K562 (cell line): ENCODE measurements at regions not wholly inside any gene's neighbourhood (a gene's known extent, or its start where the extent isn't known, plus 50 kb on each side); places are given as distances from the start of the nearest gene placed in this dataset.

Experiments used
- ATAC-seq: fragments of 200-7000 bp; cut with Tn5 transposase; 3 replicates; pipeline ENCODE4 v1.9.1; 2020; ENCODE audit warnings: moderate library complexity
- BruUV-seq: library from RNA; stranded (reverse); fragments of 400-500 nt; replicated peaks from 2 replicates; lab custom pipeline; 2021; lab: Mats Ljungman, UMichigan
- CTCF ChIA-PET: fragments of 300-600 bp; formaldehyde crosslinking; extraction: SDS; loops from one replicate; lab custom pipeline; 2021; ENCODE audit warnings: low intra/inter-chr PET ratio; lab: Yijun Ruan, JAX
- POLR2A ChIA-PET: fragments of 300-600, 350-650 bp; sonication (Branson Sonifier 250); formaldehyde crosslinking; extraction: SDS; loops from one replicate; lab custom pipeline; 2021; ENCODE audit warnings: antibody characterized with exemption, inconsistent platforms; lab: Yijun Ruan, JAX
- DNase-seq, 4 experiments: peaks; one replicate each; pipeline versions ENCODE4 v3.0.0 to v3.0.0-alpha.2; 2011 to 2018; ENCODE audit warnings: low spot score in 3 of 4, mixed read lengths in 3 of 4; ENCODE audit errors: extremely low read depth in 1 of 4
- FAIRE-seq: peaks from 2 replicates; lab custom pipeline; 2011; peaks lifted over from hg19 to GRCh38; lab: Jason Lieb, UNC
- H2AFZ ChIP-seq: 2 replicates; pipeline ENCODE4 v1.6.0; 2011; ENCODE audit warnings: low read depth, low read length, control low read depth, inconsistent platforms
- H3K27ac ChIP-seq: fragments of 200-600 bp; 3 replicates; pipeline ENCODE4 v1.8.0; 2011; ENCODE audit warnings: low read depth, mild to moderate bottlenecking, control low read depth, inconsistent platforms, low read length, moderate library complexity, mixed read lengths; ENCODE audit errors: extremely low read depth
- H3K27me3 ChIP-seq, 2 experiments: fragments of 300-600 bp in 1 of 2; 2 replicates in 1 of 2; 3 replicates in 1 of 2; pipeline versions ENCODE4 v1.6.0 to v1.8.0; 2011; ENCODE audit warnings: inconsistent platforms in 2 of 2, low read length in 2 of 2, mild to moderate bottlenecking in 1 of 2, mixed read lengths in 1 of 2, moderate library complexity in 1 of 2; ENCODE audit not compliant: control insufficient read depth in 2 of 2, insufficient read depth in 2 of 2
- H3K36me3 ChIP-seq: fragments of 300-600 bp; 3 replicates; pipeline ENCODE4 v1.8.0; 2011; ENCODE audit warnings: mild to moderate bottlenecking, low read length, inconsistent platforms; ENCODE audit not compliant: control insufficient read depth, insufficient read depth
- H3K4me1 ChIP-seq, 2 experiments: fragments of 200-600 bp in 1 of 2; replicated peaks in 1 of 2; 2 replicates in 1 of 2; 3 replicates in 1 of 2; pipeline versions ENCODE4 v1.5.1 to v1.8.0; 2011; ENCODE audit warnings: inconsistent platforms in 2 of 2, low read length in 2 of 2, mild to moderate bottlenecking in 1 of 2, mixed read lengths in 1 of 2, moderate library complexity in 1 of 2; ENCODE audit not compliant: control insufficient read depth in 2 of 2, insufficient read depth in 2 of 2
- H3K4me2 ChIP-seq: 2 replicates; pipeline ENCODE4 v1.6.1; 2011; ENCODE audit warnings: low read length, control low read depth, inconsistent platforms, mixed read lengths; ENCODE audit not compliant: insufficient read depth
- H3K4me3 ChIP-seq: fragments of 200-600 bp; sonication (generic), shearing (Covaris generic); 2 replicates; pipeline ENCODE4 v1.5.1; 2016; ENCODE audit warnings: control low read depth, inconsistent platforms
- H3K79me2 ChIP-seq: fragments of 200-600 bp; 3 replicates; pipeline ENCODE4 v1.8.0; 2011; ENCODE audit warnings: low read length, inconsistent platforms; ENCODE audit not compliant: control insufficient read depth, insufficient read depth
- H3K9ac ChIP-seq, 2 experiments: 2 replicates each; pipeline versions ENCODE4 v1.6.0 to v1.6.1; 2011; ENCODE audit warnings: low read depth in 2 of 2, low read length in 2 of 2, control low read depth in 1 of 2, inconsistent platforms in 1 of 2, mild to moderate bottlenecking in 1 of 2, mixed read lengths in 1 of 2; ENCODE audit not compliant: insufficient read depth in 1 of 2
- H3K9me1 ChIP-seq: one replicate; pipeline ENCODE4 v1.6.0; 2011; ENCODE audit warnings: inconsistent platforms, mild to moderate bottlenecking, low read length, moderate library complexity; ENCODE audit not compliant: control insufficient read depth, insufficient read depth
- H3K9me3 ChIP-seq: replicated peaks from 2 replicates; pipeline ENCODE4 v1.5.1; 2011; ENCODE audit warnings: low read depth, low read length, inconsistent platforms; ENCODE audit not compliant: control insufficient read depth, insufficient read depth
- H4K20me1 ChIP-seq: replicated peaks from 2 replicates; pipeline ENCODE4 v1.6.1; 2011; ENCODE audit warnings: low read length, inconsistent platforms, mixed read lengths; ENCODE audit not compliant: control insufficient read depth, insufficient read depth
- JUN ChIP-seq, 2 experiments: sonication (generic) in 1 of 2; formaldehyde crosslinking in 1 of 2; IDR thresholded peaks; 2 replicates each; pipeline versions ENCODE4 v1.6.1 to v1.8.0; 2012 to 2022; ENCODE audit warnings: borderline replicate concordance in 2 of 2, mild to moderate bottlenecking in 2 of 2, improper control_type of control experiment in 1 of 2, low read depth in 1 of 2, low read length in 1 of 2, missing genetic modification reagents in 1 of 2
- NCOA4 ChIP-seq: fragments of 450-650 bp; IDR thresholded peaks from 2 replicates; pipeline ENCODE4 v1.6.1; 2018; ENCODE audit warnings: mild to moderate bottlenecking; ENCODE audit not compliant: partially characterized antibody
- PTRF ChIP-seq: fragments of 450-650 bp; IDR thresholded peaks from 2 replicates; pipeline ENCODE4 v1.6.1; 2016; ENCODE audit warnings: mild to moderate bottlenecking, missing genetic modification characterization, missing compliant biosample characterization
- SMAD3 ChIP-seq: fragments of 450-650 bp; formaldehyde crosslinking; conservative IDR thresholded peaks from 2 replicates; pipeline ENCODE4 v1.4.0; 2020; ENCODE audit warnings: mild to moderate bottlenecking
- SMARCC2 ChIP-seq: fragments of 450-650 bp; IDR thresholded peaks from 2 replicates; pipeline ENCODE4 v1.6.1; 2017; ENCODE audit warnings: antibody characterized with exemption, moderate library complexity, mild to moderate bottlenecking, low read depth
- YBX1 ChIP-seq: fragments of 450-650 bp; IDR thresholded peaks from 2 replicates; pipeline ENCODE4 v1.7.1; 2016; ENCODE audit warnings: mild to moderate bottlenecking
- WGBS: fragments of 100-300 bp; shearing (Covaris generic); methylation state at CpG from one replicate; pipeline ENCODE4 v1.1.6; 2016; ENCODE audit warnings: low coverage, mixed read lengths; ENCODE audit not compliant: insufficient coverage; ENCODE audit errors: missing lambda C conversion rate; 5-methylcytosine and 5-hydroxymethylcytosine counted together
- in situ Hi-C: fragments of 300-500 bp; cut with MboI; formaldehyde crosslinking; loops from 4 replicates; pipeline ENCODE4 v1.15.0; 2018; ENCODE audit warnings: inconsistent platforms, mixed read lengths
- intact Hi-C: fragments of 100-400 bp; cut with micrococcal nuclease; formaldehyde crosslinking; loops from 2 replicates; pipeline ENCODE4 v1.14.2; 2022
- TF ChIP-seq, protein P1 (sequence below): fragments of 250-450 bp; sonication (Bioruptor Pico); IDR thresholded peaks from 2 replicates; pipeline ENCODE4 v1.9.0; 2021; ENCODE audit warnings: mild to moderate bottlenecking

- Histone ChIP-seq H3K27me3 (peaks cover 26 to 45% of the 10 kb centered on the region in 2 experiments), H3K4me2 (no peak overlapping the region), H4K20me1 (no peaks in the 10 kb centered on the region), H2AFZ (no peak overlapping the region), H3K27ac (no peak overlapping the region), H3K9me1 (no peaks in the 10 kb centered on the region), H3K4me1 (peaks cover 0 to 7% of the 10 kb centered on the region in 2 experiments; a peak in 1 of 5 replicates), H3K36me3 (no peaks in the 10 kb centered on the region), H3K4me3 (no peak overlapping the region), H3K79me2 (no peaks in the 10 kb centered on the region), H3K9ac (no peak overlapping the region), H3K9me3 (peaks cover 5% of the 10 kb centered on the region; the same call in 1 of the 2 replicates)
- TF ChIP-seq PTRF (tag) (no peak), SMARCC2 (no peak), YBX1 (no peak), JUN (IDR thresholded peaks at IDR 0.05; ENCODE audit: borderline replicate concordance, low read depth, low read length) (no peak), JUN (CRISPR knock-in tag; IDR thresholded peaks at IDR 0.05; ENCODE audit: borderline replicate concordance) (no peak), NCOA4 (no peak), SMAD3 (CRISPR knock-in tag) (no peak)
- TF ChIP-seq, protein P1, sequence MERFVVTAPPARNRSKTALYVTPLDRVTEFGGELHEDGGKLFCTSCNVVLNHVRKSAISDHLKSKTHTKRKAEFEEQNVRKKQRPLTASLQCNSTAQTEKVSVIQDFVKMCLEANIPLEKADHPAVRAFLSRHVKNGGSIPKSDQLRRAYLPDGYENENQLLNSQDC, result no peak
- in situ Hi-C loops, result no loop called here
- CTCF ChIA-PET, result no interaction called here
- 2% methylated on average over 19 of the region's 19 CpGs for whole genome bisulfite sequencing
- no TSS peak for BruUV-seq
- ATAC-seq (no peak), DNase-seq (no peak), FAIRE-seq (no peak)
- POLR2A ChIA-PET, result no interaction called here
- intact Hi-C loops, result no loop called here
Observed at GRCh38 chr6:170111816-170112582, 178.9 kb downstream of the DLL1 start.
